ENCODE measurements at regions not wholly inside any gene's neighbourhood (a gene's known extent, or its start where the extent isn't known, plus 50 kb on each side); places are given as distances from the start of the nearest gene placed in this dataset.
A peak's percentile ranks its signal among the peaks of the same experiment; 100 is the strongest.

DNA sequence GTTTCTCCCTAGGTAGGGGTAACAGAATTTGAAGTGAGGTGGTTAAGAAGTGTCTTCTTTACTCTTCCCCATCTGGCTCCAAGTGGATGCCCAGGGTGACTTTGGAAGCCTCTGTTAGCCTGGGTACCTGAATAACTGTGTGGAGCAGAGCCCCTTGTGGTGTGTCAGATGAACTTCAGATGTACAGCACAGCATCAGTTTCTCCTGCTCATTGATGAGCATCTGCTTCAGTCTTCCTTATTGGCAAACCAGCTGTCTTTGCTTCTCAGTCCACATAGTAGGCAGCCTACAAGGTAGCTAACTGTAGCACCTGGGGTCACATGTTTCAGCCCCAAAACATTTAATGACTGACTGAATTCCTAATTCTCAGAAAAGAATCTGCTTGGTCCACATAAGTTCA, 56.2 kb upstream of the ATP8B1 start:
- FAIRE-seq: peak; percentile 86
- H4K5ac ChIP-seq (ENCODE audit: insufficient read length, low read depth, low read length): no peak overlapping the region
- H3K9ac ChIP-seq (replicated peaks in 1 of 4; ENCODE audit: extremely low read depth in 1 of 4, low read depth in 3 of 4, low read length in 3 of 4): no peak overlapping the region
- no peaks in the 10 kb centered on the region for H3K27me3 ChIP-seq (replicated peaks in 1 of 4; ENCODE audit: control insufficient read depth in 3 of 4, extremely low read depth in 1 of 4, insufficient read depth in 3 of 4, low read length in 3 of 4)
- H2BK5ac ChIP-seq (ENCODE audit: low read depth, low read length): no peak overlapping the region
- H3K23ac ChIP-seq (ENCODE audit: insufficient read length): no peak overlapping the region
- H4K91ac ChIP-seq (replicated peaks; ENCODE audit: insufficient read length, low read length): no peak overlapping the region
- no peak overlapping the region for H3K56ac ChIP-seq (replicated peaks; ENCODE audit: insufficient read length, low read depth, low read length)
- POLR2A ChIA-PET (ENCODE audit: partially characterized antibody): no interaction called here
- no peak for TF ChIP-seq RFX5 (IDR thresholded peaks at IDR 0.05; ENCODE audit: borderline replicate concordance, low read depth, low read length)
- TF ChIP-seq, protein P1, sequence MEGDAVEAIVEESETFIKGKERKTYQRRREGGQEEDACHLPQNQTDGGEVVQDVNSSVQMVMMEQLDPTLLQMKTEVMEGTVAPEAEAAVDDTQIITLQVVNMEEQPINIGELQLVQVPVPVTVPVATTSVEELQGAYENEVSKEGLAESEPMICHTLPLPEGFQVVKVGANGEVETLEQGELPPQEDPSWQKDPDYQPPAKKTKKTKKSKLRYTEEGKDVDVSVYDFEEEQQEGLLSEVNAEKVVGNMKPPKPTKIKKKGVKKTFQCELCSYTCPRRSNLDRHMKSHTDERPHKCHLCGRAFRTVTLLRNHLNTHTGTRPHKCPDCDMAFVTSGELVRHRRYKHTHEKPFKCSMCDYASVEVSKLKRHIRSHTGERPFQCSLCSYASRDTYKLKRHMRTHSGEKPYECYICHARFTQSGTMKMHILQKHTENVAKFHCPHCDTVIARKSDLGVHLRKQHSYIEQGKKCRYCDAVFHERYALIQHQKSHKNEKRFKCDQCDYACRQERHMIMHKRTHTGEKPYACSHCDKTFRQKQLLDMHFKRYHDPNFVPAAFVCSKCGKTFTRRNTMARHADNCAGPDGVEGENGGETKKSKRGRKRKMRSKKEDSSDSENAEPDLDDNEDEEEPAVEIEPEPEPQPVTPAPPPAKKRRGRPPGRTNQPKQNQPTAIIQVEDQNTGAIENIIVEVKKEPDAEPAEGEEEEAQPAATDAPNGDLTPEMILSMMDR (IDR thresholded peaks at IDR 0.05; ENCODE audit: control extremely low read depth in 1 of 3, insufficient read depth in 1 of 3, low read depth in 1 of 3, low read length in 3 of 3): peak in 2 of 3 experiments; percentile 25 to 71; a peak in 3 of 4 replicates
- no peak for TF ChIP-seq MAFK (IDR thresholded peaks at IDR 0.05; ENCODE audit: low read depth, low read length)
- peak; percentile 67 to 72 for TF ChIP-seq RAD21 (IDR thresholded peaks at IDR 0.05 in 1 of 2, conservative IDR thresholded peaks at IDR 0.05 in 1 of 2; ENCODE audit: low read depth in 2 of 2, low read length in 2 of 2)
- TF ChIP-seq TCF12 (IDR thresholded peaks at IDR 0.05; ENCODE audit: low read depth, low read length): no peak
- no peak overlapping the region for H2BK15ac ChIP-seq (ENCODE audit: low read length)
- H3K4me3 ChIP-seq (ENCODE audit: extremely low read depth in 1 of 4, insufficient read depth in 2 of 4, low read depth in 3 of 4, low read length in 4 of 4): no peak overlapping the region
- H2AFZ ChIP-seq (ENCODE audit: low read length): no peak overlapping the region
- H3K4me1 ChIP-seq (replicated peaks in 1 of 4; ENCODE audit: control insufficient read depth in 3 of 4, insufficient read depth in 4 of 4, low read length in 3 of 4): no peaks in the 10 kb centered on the region
- H3K14ac ChIP-seq (ENCODE audit: insufficient read length): no peak overlapping the region
- H4K20me1 ChIP-seq (replicated peaks in 1 of 2; ENCODE audit: control insufficient read depth in 1 of 2, insufficient read depth in 2 of 2, low read length in 2 of 2): no peaks in the 10 kb centered on the region
- no peaks in the 10 kb centered on the region for H3K23me2 ChIP-seq (ENCODE audit: low read depth, low read length)
- H3K4ac ChIP-seq (replicated peaks; ENCODE audit: insufficient read length, low read depth, low read length): no peak overlapping the region
- no peak overlapping the region for H2AK5ac ChIP-seq (ENCODE audit: low read depth, low read length)
- no peaks in the 10 kb centered on the region for H3K36me3 ChIP-seq (ENCODE audit: control insufficient read depth in 2 of 4, insufficient read depth in 4 of 4, low read length in 3 of 4)
- H3K9me3 ChIP-seq (ENCODE audit: insufficient read depth in 2 of 2, low read depth in 1 of 2, low read length in 1 of 2): no peaks in the 10 kb centered on the region
- H3K79me1 ChIP-seq (ENCODE audit: low read depth, low read length): no peaks in the 10 kb centered on the region
- H4K8ac ChIP-seq (ENCODE audit: extremely low read depth, insufficient read depth, low read length): no peak overlapping the region
- H3K27ac ChIP-seq (ENCODE audit: low read depth, low read length): no peak overlapping the region
- H3K79me2 ChIP-seq (ENCODE audit: control insufficient read depth in 1 of 2, insufficient read depth in 2 of 2, low read length in 2 of 2): no peaks in the 10 kb centered on the region
- H3K4me2 ChIP-seq (ENCODE audit: insufficient read depth in 1 of 2, low read depth in 2 of 2, low read length in 2 of 2): no peak overlapping the region
- H3K18ac ChIP-seq (ENCODE audit: extremely low read depth, low read length): no peak overlapping the region
- CTCF ChIA-PET (ENCODE audit: partially characterized antibody): interaction anchor here (0.6 to 3.1 kb wide), 24 partner anchors 9 to 459 kb away, joined by 3 to 25 read pairs (median 4); partner anchors contain the start of gene NARS1
- no peak overlapping the region for H2BK12ac ChIP-seq (ENCODE audit: low read depth, low read length)
- H2BK20ac ChIP-seq (ENCODE audit: low read length): no peak overlapping the region
- no peak for DNase-seq (ENCODE audit: low read depth in 1 of 2, low spot score in 2 of 2)
- no peak overlapping the region for H2BK120ac ChIP-seq (replicated peaks; ENCODE audit: low read depth, low read length)
